HCT116 (cell line): ENCODE measurements at regions not wholly inside any gene's neighbourhood (a gene's known extent, or its start where the extent isn't known, plus 50 kb on each side); places are given as distances from the start of the nearest gene placed in this dataset.

Experiments used
- ATAC-seq: fragments of 200-7000 bp; cut with Tn5 transposase; 2 replicates; pipeline ENCODE4 v1.9.1; 2020; ENCODE audit warnings: mild to moderate bottlenecking, moderate library complexity
- BruUV-seq: library from RNA; stranded (reverse); fragments of 400-500 nt; replicated peaks from 2 replicates; lab custom pipeline; 2021; lab: Mats Ljungman, UMichigan
- CTCF ChIA-PET: fragments of 300-600 bp; sonication (Branson Sonifier 250); formaldehyde crosslinking; loops from one replicate; lab custom pipeline; 2021; ENCODE audit warnings: antibody characterized with exemption; lab: Charles Lee
- POLR2A ChIA-PET: fragments of 300-600, 350-600 bp; sonication (Branson Sonifier 250); formaldehyde crosslinking; loops from one replicate; lab custom pipeline; 2021; ENCODE audit warnings: antibody characterized with exemption; lab: Charles Lee
- RAD21 ChIA-PET, 2 experiments: fragments of 300-600 bp; sonication (Branson Sonifier 250); formaldehyde crosslinking; loops; one replicate each; lab custom pipeline; 2023; ENCODE audit warnings: low total read pairs in 2 of 2; ENCODE audit not compliant: uncharacterized antibody in 2 of 2, unreplicated experiment in 2 of 2, low non-redundant PET in 1 of 2; lab: Charles Lee
- DNase-seq: peaks from one replicate; pipeline ENCODE4 v3.0.0-alpha.2; 2010; ENCODE audit warnings: low read depth, low spot score
- H2AFZ ChIP-seq: fragments of 200-600 bp; shearing (Covaris generic), sonication (generic); 2 replicates; pipeline ENCODE4 v1.6.1; 2017; ENCODE audit warnings: low read depth, mixed run types, mixed read lengths, antibody characterized with exemption, low read length; ENCODE audit not compliant: poor library complexity, severe bottlenecking
- H3K27ac ChIP-seq: 2 replicates; pipeline ENCODE4 v1.5.1; 2012; ENCODE audit warnings: low read depth, low read length
- H3K27me3 ChIP-seq: fragments of 200-600 bp; sonication (generic); 2 replicates; pipeline ENCODE4 v1.6.1; 2016; ENCODE audit warnings: mixed run types, low read length, mixed read lengths; ENCODE audit not compliant: insufficient read depth
- H3K36me3 ChIP-seq, 2 experiments: fragments of 200-500 bp in 1 of 2; fragments of 200-600 bp in 1 of 2; sonication (Bioruptor generic) in 1 of 2; sonication (generic) in 1 of 2; 2 replicates each; pipeline versions ENCODE4 v1.5.1 to v1.6.1; 2014 to 2016; ENCODE audit warnings: low read length in 2 of 2, inconsistent platforms in 1 of 2, mixed read lengths in 1 of 2, mixed run types in 1 of 2; ENCODE audit not compliant: insufficient read depth in 2 of 2, control insufficient read depth in 1 of 2
- H3K4me1 ChIP-seq, 2 experiments: fragments of 200-600 bp in 1 of 2; sonication (generic) in 1 of 2; 2 replicates each; pipeline versions ENCODE4 v1.5.1 to v1.6.1; 2012 to 2017; ENCODE audit warnings: low read length in 2 of 2, inconsistent platforms in 1 of 2, mild to moderate bottlenecking in 1 of 2, mixed read lengths in 1 of 2, mixed run types in 1 of 2, moderate library complexity in 1 of 2; ENCODE audit not compliant: insufficient read depth in 2 of 2, control insufficient read depth in 1 of 2
- H3K4me2 ChIP-seq: fragments of 200-600 bp; sonication (generic); 2 replicates; pipeline ENCODE4 v1.6.1; 2017; ENCODE audit warnings: mixed run types, low read length, mixed read lengths
- H3K4me3 ChIP-seq, 2 experiments: fragments of 200-600 bp in 1 of 2; sonication (generic) in 1 of 2; replicated peaks in 1 of 2; 2 replicates each; pipeline ENCODE4 v1.5.1; 2011 to 2016; ENCODE audit warnings: low read length in 2 of 2, control low read depth in 1 of 2, low read depth in 1 of 2, mild to moderate bottlenecking in 1 of 2, mixed read lengths in 1 of 2, mixed run types in 1 of 2
- H3K79me2 ChIP-seq: fragments of 200-600 bp; sonication (generic); 2 replicates; pipeline ENCODE4 v1.6.1; 2017; ENCODE audit warnings: mild to moderate bottlenecking, mixed run types, low read length, moderate library complexity, mixed read lengths; ENCODE audit not compliant: insufficient read depth
- H3K9ac ChIP-seq: fragments of 200-600 bp; sonication (generic); 2 replicates; pipeline ENCODE4 v1.6.1; 2016; ENCODE audit warnings: low read length, mixed read lengths
- H3K9me2 ChIP-seq: fragments of 200-600 bp; sonication (generic), shearing (Covaris generic); 2 replicates; pipeline ENCODE4 v1.6.1; 2017; ENCODE audit warnings: mixed run types, mild to moderate bottlenecking, moderate library complexity; ENCODE audit not compliant: insufficient read depth
- H3K9me3 ChIP-seq, 2 experiments: fragments of 200-500 bp in 1 of 2; fragments of 200-600 bp in 1 of 2; sonication (Bioruptor generic) in 1 of 2; sonication (generic) in 1 of 2; 2 replicates each; pipeline ENCODE4 v1.6.1; 2014 to 2017; ENCODE audit warnings: low read length in 2 of 2, mixed read lengths in 2 of 2, inconsistent platforms in 1 of 2, low read depth in 1 of 2, mild to moderate bottlenecking in 1 of 2, mixed run types in 1 of 2, moderate library complexity in 1 of 2; ENCODE audit not compliant: control insufficient read depth in 1 of 2, insufficient read depth in 1 of 2
- H4K20me1 ChIP-seq: fragments of 200-600 bp; sonication (generic), shearing (Covaris generic); 2 replicates; pipeline ENCODE4 v1.6.1; 2017; ENCODE audit warnings: mixed run types, mild to moderate bottlenecking, moderate library complexity; ENCODE audit not compliant: insufficient read depth
- CBX3 ChIP-seq: IDR thresholded peaks from 2 replicates; pipeline ENCODE4 v1.6.1; 2012; ENCODE audit warnings: low read depth
- EZH2phosphoT487 ChIP-seq: fragments of 200-600 bp; IDR thresholded peaks from 2 replicates; pipeline ENCODE4 v1.6.1; 2018; ENCODE audit warnings: antibody characterized with exemption, borderline replicate concordance
- FOSL1 ChIP-seq: IDR thresholded peaks from 2 replicates; pipeline ENCODE4 v1.6.1; 2012; ENCODE audit warnings: low read depth
- JUND ChIP-seq: IDR thresholded peaks from 2 replicates; pipeline ENCODE4 v1.6.1; 2012
- MAX ChIP-seq: IDR thresholded peaks from 2 replicates; pipeline ENCODE4 v1.6.1; 2012
- POLR2AphosphoS5 ChIP-seq: IDR thresholded peaks from 2 replicates; pipeline ENCODE4 v1.6.1; 2011; ENCODE audit warnings: mild to moderate bottlenecking, low read depth, low read length, moderate library complexity
- SIN3A ChIP-seq: IDR thresholded peaks from 2 replicates; pipeline ENCODE4 v1.6.1; 2012; ENCODE audit warnings: low read depth
- SRF ChIP-seq: IDR thresholded peaks from 2 replicates; pipeline ENCODE4 v1.6.1; 2012; ENCODE audit warnings: low read depth
- TCF7L2 ChIP-seq: IDR thresholded peaks from 2 replicates; pipeline ENCODE4 v1.7.0; 2011; ENCODE audit warnings: borderline replicate concordance, inconsistent platforms; ENCODE audit not compliant: insufficient read depth, insufficient read length; ENCODE audit errors: extremely low read depth
- ZNF274 ChIP-seq: fragments of 200-500 bp; sonication (Bioruptor generic); IDR thresholded peaks from 2 replicates; pipeline ENCODE4 v1.6.1; 2014; ENCODE audit warnings: mild to moderate bottlenecking, low read depth, low read length, inconsistent platforms
- intact Hi-C: fragments of 100-400 bp; cut with micrococcal nuclease; formaldehyde crosslinking; loops from 2 replicates; pipeline ENCODE4 v1.10.0; 2022
- TF ChIP-seq, protein P1 (sequence below): IDR thresholded peaks from 2 replicates; pipeline ENCODE4 v1.6.1; 2011; ENCODE audit warnings: mild to moderate bottlenecking, low read length, moderate library complexity; ENCODE audit not compliant: insufficient replicate concordance; ENCODE audit errors: extremely low read depth

DNA sequence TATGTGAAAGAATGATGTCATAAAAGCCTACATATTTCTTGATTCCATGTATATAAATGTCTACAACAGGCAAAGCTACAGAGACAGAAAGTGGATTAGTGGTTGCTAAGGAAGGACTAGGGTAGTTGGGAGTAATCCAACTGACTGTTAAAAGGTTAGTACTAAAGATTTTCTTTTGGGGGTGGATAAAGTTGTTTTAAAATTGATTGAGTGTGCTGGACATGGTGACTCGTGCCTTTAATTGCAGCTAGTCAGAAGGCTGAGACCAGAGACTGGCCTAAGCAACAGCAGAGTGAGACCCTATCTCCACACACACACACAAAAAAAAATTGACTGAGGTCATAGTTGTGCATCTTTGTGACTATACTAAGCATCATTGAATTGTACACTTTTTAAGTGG lies 234.3 kb downstream of the C12orf50 start:
- Histone ChIP-seq H2AFZ (no peak overlapping the region), H3K79me2 (no peaks in the 10 kb centered on the region), H3K9me2 (no peaks in the 10 kb centered on the region; the same call in 1 of the 2 replicates), H3K27me3 (no peaks in the 10 kb centered on the region), H3K4me3 (no peak overlapping the region), H3K9ac (no peak overlapping the region), H3K9me3 (no peaks in the 10 kb centered on the region), H3K4me1 (no peaks in the 10 kb centered on the region), H3K27ac (no peak overlapping the region), H4K20me1 (no peaks in the 10 kb centered on the region), H3K4me2 (no peak overlapping the region), H3K36me3 (no peaks in the 10 kb centered on the region)
- ChIA-PET POLR2A (no interaction called here), RAD21 (no interaction called here), CTCF (no interaction called here)
- no TSS peak for BruUV-seq
- ATAC-seq, result no peak
- intact Hi-C loops, result no loop called here
- TF ChIP-seq TCF7L2 (no peak), FOSL1 (no peak), SIN3A (no peak), MAX (no peak), JUND (no peak), ZNF274 (no peak), SRF (no peak), POLR2AphosphoS5 (no peak), EZH2phosphoT487 (no peak), CBX3 (no peak)
- TF ChIP-seq, protein P1, sequence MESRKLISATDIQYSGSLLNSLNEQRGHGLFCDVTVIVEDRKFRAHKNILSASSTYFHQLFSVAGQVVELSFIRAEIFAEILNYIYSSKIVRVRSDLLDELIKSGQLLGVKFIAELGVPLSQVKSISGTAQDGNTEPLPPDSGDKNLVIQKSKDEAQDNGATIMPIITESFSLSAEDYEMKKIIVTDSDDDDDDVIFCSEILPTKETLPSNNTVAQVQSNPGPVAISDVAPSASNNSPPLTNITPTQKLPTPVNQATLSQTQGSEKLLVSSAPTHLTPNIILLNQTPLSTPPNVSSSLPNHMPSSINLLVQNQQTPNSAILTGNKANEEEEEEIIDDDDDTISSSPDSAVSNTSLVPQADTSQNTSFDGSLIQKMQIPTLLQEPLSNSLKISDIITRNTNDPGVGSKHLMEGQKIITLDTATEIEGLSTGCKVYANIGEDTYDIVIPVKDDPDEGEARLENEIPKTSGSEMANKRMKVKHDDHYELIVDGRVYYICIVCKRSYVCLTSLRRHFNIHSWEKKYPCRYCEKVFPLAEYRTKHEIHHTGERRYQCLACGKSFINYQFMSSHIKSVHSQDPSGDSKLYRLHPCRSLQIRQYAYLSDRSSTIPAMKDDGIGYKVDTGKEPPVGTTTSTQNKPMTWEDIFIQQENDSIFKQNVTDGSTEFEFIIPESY, result no peak
- no peak for DNase-seq
